NCI-H1417 treated with DMSO at 0.1 percent for 48 hours (cell line): ENCODE measurements at regions not wholly inside any gene's neighbourhood (a gene's known extent, or its start where the extent isn't known, plus 50 kb on each side); places are given as distances from the start of the nearest gene placed in this dataset.
"Not testable (repeated sequence)": the region's sequence is repeated elsewhere in the genome, so short reads cannot be mapped to it uniquely, and the experiment has no call there.

Experiments used
- DNase-seq: peaks from one replicate; lab custom pipeline; 2025; lab: John Stamatoyannopoulos, UW

DNA sequence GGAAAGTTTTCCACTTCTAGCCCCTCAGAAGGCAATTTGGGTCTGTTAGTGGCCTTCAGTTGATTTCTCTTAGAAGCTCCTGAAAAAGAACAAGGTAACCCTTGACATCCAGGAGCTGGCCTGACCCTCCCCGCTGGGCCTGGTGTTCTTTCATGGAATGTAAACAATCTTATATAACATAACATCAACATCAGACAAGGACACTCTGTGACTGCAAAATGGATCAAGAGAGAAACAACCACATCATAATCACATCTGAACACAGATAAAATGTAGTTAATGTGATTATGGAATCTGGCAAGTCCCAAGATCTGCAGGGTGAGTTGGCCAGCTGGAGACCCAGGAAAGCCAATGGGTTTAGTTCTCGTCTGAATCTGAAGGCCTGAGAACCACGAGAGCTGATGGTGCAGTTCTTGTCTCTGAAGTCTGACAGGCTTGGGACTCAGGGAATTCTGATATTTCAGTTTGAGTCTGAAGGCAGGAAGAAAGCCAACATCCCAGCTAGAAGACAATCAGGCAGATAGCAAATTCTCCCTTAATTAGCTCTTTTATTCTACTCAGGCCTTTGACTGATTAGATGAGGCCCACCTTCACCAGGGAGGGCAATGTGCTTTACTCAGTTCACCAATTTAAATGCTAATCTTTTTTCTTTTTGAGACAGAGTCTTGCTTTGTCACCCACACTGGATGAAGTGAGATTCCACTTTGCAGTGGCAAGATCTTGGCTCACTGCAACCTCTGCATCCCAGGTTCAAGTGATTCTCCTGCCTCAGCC, 91.4 kb upstream of the NAMPT start:
- DNase-seq = no peak

DNA sequence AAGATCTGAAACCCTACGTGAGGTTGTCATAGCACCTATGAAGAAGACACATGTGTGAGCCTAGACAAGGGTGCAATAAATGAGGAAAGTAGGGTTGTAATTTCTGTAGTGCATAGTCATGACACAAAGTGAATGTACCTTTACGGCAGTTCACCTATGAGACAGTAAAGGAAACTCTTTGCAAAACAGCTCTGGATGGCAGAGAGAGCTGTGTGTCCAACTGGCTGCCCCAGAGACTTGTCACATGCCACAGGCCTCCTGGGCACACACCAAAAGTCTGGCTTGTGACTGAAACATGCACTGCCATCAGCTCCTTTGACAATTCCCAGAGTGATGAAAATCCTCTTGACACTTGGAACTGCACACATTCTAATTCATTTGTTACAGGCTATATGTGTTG, 90.7 kb upstream of the NAMPT start:
- DNase-seq = no peak

DNA sequence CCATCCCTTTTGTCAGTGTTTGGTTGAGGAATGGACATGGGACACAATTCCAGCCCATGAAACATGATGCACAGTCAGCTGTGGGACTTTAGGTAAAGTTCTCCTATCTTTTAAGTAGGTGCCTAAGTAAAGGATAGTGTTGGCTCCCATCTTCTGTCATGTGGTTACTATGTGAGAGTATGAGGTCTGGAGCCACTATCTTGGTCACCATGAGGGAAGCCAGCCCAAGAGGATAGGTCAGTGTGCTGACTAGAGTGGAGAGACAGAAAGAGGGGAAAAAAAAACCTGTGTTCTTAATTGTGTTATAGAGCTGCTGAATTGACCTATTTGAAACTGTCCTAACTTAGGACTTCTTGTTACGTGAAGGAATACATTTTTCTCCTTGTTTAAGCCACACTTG, 89.7 kb upstream of the NAMPT start:
- DNase-seq = no peak

DNA sequence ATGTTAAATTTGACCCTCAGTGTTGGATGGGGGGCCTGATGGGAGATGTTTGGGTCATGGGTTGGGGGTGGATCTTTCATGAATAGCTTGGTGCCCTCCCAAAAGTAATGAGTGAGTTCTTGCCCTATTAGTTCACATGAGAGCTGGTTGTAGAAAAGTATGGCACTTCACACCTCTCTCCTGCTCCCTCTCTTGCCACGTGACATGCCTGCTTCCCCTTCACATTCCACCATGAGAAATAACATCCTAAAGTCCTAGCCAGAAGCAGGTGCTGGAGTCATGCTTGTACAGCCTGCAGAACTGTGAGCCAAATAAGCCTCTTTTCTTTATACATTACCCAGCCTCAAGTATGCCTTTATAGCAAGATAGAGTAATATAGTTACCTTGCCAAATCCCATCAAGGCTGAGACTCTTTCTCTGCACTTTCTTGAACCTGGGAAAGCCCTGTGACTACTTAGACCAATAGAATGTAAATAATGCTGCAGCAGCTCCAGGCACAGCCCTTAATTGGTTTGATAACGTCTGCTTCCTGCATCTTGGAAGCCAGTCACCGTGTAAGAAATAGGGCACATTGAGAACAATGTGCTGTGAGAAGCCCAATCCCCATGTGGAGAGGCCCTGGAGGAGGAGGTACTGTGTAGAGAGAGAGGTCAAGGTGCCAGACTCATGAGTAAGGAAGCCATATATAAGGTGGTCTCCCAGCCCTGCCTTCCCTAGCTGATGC, 88.0 kb upstream of the NAMPT start:
- DNase-seq = no peak

DNA sequence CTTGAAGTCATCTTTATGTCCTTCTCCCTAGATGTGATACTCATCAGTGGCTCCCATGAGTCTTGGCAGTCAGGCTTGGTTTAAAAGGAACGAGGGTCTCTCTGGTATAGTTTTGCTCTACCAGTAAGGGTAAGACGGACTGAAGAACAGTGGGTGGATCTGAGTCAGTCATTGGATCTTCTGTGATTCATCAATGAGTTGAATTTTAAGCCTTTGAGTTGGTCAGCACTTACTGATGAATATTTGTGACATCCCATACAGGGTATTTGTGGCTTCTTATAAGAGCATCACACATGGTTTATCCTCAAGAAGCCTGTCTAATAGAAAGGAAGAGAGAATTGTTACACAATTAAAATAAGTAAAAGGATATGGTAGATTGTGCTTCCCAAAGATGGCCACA, 87.3 kb upstream of the NAMPT start:
- no peak for DNase-seq

DNA sequence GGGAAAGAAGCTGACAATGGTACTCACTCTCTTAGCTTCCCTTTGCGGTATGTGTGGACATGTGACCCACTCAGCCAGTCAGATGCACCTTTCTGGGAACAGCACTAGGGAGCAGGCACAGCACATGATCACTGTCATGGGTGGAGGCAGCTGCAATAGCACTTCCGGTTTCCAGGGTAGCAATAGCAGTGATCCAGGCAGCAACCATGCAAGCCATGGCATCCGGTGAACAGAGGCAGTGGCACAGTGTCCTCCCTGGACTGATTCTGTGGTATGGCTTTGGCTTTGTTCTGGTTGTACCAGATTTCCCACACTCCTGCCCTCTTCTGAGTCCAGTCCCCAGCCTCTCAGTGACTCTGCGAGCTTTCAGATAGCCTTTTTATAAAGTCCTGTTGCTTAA, 86.8 kb upstream of the NAMPT start:
- DNase-seq = no peak

DNA sequence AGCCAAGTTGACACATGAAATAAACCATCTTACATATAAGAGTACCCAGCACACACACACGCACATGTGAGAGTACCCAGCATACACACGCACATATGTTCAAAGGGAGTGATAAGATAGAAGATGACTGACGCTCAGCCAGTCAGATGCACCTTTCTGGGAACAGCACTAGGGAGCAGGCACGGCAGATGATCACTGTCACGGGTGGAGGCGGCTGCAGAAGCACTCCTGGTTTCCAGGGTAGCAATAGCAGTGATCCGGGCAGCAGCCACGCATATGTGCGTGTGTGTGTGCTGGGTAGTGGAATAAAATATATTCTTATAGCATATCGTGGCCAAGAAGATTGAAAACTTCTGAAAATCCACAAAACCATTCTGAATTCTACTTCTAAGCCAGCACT, 85.8 kb upstream of the NAMPT start:
- DNase-seq = no peak

DNA sequence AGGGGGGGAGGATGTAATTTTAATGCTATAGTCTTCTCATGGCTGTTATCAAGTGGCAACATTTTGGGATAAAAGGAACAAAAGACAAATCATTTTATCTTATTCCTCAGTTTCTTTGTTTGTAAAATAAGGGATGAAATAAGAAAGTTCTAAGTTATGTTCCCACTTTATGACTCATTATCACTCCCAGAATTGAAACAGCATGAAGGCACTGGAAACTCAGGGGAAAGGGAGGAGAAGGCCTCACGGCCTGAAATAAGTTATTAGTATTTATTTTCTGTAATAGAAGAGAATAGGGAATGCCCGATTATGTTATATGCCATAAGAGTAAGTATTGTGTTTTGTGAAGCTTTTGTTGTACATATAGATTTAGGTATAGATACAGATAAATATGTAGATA, 85.0 kb upstream of the NAMPT start:
- no peak for DNase-seq

DNA sequence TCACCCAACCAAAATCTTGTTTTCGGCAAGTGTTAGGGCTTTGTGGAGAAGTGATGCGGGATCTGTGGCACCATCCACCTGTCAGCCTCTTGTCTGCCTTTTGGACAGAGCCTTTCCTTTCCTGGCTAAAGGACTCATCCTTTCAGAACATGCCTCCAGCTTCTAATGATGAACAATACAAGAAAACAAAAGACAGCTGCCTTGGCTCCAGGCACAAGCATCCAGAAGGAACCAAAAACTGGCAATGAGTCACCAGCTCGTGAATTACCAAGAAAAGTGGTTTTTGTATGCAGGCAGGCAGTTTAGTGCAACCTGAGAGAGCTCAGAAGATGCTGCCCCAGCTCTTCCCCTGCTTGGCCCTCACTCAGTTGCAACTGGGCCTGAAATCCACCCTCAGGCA, 84.6 kb upstream of the NAMPT start:
- DNase-seq = no peak

DNA sequence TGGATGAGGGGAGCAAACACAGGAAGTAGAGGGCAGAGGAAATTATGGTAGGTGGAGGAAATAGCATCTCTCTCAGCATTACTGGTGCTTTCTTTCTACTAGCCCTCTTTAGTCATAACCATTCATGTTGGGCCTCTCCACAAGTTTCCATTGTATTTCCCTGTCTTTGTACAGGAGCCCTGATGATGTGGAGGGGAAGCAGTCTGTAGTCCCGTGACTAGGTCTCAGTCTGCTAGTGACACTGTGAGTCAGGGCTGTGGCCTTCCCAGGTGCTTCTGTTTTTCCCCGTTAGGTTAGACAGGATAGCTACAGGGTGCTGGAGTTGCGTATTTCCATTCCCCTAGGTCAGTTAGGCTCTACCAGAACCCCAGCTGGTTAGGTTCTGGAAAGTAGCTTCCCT, 82.9 kb upstream of the NAMPT start:
- DNase-seq = no peak

DNA sequence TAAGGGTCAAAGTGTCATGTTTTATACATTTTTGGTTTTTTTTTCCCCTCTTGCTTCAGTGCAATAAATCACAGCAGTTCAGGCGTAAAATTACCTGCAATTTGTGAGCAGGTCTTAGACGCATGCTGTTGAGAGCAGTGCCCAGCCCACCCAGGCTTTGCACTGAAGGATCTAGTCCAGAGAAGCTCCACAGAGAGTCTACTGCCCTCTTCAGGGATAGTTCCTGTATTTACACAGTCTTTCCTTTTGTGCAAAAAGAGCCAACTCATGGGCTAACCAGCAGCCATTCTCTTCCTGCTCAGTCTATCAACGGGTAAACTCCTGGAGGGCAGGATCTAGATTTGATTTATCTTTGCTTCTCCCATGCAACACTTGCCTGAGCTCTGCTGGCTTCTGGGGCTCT, 82.2 kb upstream of the NAMPT start:
- peak; percentile 3 for DNase-seq

DNA sequence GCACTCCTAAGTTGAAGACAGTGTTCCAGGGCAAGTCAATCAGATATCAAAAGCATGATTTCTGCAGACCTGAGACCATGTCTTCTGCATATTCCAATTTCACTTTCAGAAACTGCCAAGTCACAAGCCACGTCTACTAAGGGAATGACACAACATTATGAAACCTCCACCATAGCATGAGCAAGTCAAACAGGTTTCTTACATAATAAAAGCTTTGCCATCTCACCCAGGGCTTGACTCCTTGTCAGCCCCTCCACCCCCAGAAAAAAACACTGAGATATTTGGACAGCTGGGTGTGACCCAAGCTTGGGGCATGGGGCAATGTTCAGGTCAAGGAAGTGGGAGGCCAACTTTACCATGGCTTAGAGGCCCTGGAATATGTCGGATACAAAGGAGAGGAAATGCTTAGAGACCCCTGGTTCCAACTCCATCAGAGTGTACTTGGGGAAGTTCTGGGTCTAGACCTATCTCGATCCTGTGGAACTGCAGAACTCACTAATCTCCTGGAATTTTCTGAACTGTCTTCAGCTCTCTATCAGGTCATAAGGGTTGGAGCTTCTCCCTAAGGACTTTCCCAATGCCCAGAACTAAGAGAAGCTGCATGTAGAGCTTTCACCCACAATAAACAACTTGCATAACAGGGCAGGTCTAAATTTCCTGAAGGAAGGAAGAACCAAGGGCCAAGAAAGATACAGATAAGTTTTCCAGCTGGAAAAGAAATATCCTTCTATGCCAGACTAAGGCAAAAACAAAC, 80.6 kb upstream of the NAMPT start:
- DNase-seq = no peak

DNA sequence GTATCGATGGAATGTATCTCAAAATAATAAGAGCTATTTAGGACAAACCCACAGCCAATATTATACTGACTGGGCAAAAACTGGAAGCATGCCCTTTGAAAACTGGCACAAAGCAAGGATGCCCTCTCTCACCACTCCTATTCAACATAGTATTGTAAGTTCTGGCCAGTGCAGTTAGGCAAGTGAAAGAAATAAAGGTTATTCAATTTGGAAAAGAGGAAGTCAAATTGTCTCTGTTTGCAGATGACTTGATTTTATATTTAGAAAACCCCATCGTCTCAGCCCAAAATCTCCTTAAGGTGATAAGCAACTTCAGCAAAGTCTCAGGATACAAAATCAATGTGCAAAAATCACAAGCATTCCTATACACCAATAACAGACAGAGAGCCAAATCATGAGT, 77.7 kb upstream of the NAMPT start:
- DNase-seq = not testable (repeated sequence)

DNA sequence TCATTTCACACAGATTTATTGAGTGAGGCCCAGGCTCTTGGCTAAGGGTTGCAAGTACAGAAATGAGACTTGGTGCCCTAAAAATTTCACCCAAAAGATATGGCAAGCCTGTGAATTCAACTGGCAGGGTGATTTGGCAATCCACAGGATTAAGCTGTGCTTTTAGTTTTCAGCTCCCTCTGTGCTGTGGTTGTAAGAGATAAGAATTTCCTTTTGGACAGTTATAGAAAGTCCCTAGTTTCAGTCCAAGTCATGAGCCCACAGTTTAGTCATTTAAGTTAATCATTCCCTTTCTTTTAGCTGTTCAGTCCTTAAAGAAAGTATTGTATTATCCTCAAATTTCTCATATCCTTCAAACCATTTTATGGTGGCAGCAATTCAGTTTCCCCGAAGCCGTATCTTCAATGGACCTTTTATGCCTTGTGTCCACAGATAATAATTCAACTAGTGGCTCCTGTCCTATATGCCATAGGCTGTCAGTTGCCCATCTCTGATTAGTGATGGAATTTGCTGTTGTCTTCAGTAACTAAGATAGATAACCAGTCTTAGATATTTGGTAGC, 73.4 kb upstream of the NAMPT start:
- DNase-seq = no peak

DNA sequence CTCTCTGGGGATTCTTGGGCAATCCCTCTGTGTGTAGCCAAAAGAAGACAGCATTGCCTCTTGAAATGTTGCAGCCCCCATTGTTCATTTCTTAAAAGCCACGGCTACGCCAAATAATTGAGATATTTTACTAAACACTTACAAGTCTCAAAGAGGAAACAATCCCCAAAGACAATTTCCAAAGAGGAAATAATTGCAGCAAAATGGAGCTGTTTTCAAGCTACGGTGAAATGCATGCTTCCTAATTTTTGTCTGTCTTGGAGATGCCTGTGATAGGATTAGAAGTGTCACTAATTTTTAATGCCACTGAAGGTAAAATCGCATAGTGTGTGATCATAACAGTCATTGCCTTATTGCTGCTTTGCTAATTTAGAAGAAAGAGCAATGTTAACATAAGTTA, 72.9 kb upstream of the NAMPT start:
- DNase-seq = no peak

DNA sequence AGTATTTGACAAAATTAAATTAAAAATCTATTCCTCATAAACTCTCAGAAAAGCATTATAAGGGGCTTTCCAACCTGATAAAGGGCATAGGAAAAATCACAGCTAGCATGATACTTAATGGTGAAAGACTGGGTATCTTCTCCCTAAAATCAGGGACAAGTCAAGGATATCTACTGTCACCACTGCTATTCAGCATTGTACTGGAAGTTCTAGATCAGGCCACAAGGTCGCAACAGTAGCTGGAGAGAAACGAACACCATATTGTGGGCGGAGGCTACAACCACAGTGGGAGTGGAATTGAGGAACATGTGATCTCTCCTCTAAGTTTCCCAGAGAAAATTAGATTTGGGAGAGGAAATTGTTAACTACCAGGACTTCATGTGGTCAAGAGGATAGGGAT, 70.0 kb upstream of the NAMPT start:
- no peak for DNase-seq

DNA sequence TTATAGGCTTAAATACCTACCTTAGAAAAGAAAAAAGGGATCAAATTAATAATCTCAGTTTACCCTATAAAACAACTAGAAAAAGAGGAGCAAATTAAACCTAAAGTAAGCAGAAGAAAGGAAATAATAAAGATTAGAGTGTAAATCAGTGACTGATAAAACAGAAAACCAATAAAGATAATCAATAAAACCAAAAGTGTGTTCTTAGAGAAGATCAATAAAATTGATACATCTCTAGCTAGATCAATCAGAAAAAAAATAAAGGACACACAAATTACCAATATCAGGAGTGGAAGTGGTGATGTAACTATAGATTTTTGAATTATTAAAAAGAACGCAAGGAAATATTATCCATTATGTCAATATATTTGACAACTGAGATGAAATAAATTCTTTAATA, 69.2 kb upstream of the NAMPT start:
- no peak for DNase-seq

DNA sequence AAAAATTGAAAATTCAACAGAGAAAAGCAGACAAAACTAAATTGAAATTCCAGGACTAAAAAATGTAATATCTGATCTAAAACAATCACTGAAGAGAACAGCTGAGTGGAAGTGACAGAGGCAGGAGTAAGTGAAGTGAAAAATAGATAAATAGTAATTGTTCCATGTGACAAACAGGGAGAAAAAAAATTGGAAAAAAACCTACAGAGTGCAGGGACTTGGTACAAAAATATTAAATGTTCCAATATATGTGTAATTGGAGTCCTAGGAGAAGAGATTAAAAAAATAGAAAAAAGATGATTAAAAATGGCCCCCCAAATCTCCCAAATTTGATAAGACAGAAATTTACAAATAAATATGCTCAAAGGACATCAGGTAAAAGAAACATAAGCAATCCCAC, 63.4 kb upstream of the NAMPT start:
- no peak for DNase-seq

DNA sequence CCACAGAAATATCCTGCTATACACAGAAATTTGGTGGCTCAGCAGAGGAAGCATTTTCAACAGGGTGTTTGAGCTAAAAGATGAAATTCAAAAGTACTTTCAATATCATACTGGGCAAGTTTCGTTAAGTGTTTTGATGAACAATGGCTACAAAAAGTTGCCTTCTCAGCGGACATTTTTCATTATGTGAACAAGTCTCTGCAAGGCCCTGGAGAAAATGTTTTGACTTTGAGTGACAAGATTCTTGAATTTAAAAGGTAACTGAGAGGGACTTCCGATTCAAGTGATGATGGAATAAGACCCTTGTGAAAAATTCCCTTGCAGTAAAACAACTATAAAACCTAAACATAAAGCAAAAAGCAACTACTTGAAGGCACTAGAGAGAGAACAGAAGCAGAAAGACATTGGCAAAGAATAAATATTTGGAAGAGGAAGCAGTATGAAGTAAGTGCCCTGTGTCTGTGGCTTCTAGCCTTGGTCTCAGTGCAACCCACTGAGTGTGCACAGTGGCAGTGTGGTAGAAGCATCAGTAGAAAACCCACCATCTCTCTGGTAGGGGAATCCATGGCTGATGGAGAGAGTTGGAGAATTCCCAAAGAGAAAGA, 62.5 kb upstream of the NAMPT start:
- DNase-seq = no peak

DNA sequence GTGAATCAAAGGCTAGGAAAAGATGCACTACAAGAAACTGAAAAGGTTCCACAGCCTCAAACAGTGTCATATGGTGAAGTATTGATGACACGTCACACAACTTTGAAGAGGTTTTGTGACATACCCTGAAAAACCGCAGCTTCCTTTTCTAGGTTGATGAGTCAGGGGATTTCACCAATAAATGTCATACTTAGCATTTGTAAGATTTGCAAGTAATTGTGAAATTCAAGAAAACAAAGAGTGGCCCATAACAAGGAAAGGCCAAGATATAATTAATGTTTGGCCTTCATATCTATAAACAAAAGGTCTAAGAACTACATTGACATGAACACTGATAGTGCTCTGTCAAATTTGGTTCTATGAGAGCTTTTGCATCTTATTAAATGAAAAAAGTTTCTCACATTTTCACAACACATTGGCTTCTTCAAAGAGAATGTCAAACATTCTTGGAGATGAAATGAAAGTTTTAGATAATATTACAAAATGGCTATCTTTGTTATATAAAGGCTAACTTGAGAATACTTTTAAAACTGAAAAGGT, 62.0 kb upstream of the NAMPT start:
- DNase-seq = no peak

DNA sequence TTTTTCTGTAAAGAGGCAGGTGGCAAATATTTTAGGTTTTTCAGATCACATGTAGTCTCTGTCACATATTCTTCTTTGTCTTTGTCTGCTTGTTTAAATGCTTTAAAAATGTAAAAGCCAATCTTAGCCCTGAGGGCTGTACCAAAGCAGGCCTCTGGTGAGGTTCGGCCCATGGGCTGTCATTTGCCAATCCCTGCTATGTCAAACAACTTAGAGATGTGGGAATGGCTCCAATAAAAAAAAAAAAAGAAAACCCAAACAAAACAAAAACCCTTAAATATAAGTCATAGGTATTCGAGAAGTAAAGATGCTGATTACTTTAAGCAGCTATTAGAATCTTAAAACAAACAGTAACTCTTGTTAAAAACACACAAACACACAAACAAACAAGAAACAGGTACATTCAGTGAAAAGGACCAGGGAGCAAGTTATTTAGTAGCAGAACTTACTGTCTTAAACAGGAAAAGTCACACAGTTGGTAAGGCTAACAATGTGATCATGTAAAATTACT, 61.4 kb upstream of the NAMPT start:
- no peak for DNase-seq
